Suppressor macrophage treated with lipopolysaccharide for 4 hours (primary cell): ENCODE measurements at regions not wholly inside any gene's neighbourhood (a gene's known extent, or its start where the extent isn't known, plus 50 kb on each side); places are given as distances from the start of the nearest gene placed in this dataset.

Source experiments
- DNase-seq: peaks from one replicate; pipeline ENCODE4 v3.0.0-alpha.2; 2020

GRCh38 chr11:113579292-113579940 is 104.2 kb upstream of the DRD2 start:
- DNase-seq, result no peak

GRCh38 chr11:113578715-113579250 is 103.6 kb upstream of the DRD2 start:
- no peak for DNase-seq

- no peak for DNase-seq
These were observed 102.8 kb upstream of the DRD2 start for GRCh38 chr11:113578033-113578380.

GRCh38 chr11:113577356-113578032 is 102.3 kb upstream of the DRD2 start:
- no peak for DNase-seq

- no peak for DNase-seq
These were observed 99.4 kb upstream of the DRD2 start for GRCh38 chr11:113574586-113574985.

- DNase-seq, result no peak
These were observed 99.0 kb upstream of the DRD2 start for GRCh38 chr11:113574171-113574570.

- no peak for DNase-seq
These were observed 97.0 kb upstream of the DRD2 start for GRCh38 chr11:113572136-113572735.

- no peak for DNase-seq
These were observed 96.3 kb upstream of the DRD2 start for GRCh38 chr11:113571531-113571930.

- DNase-seq, result no peak
These were observed 95.7 kb upstream of the DRD2 start for GRCh38 chr11:113570906-113571305.

- no peak for DNase-seq
These were observed 94.2 kb upstream of the DRD2 start for GRCh38 chr11:113569391-113569790.

GRCh38 chr11:113568566-113568965 is 93.4 kb upstream of the DRD2 start:
- no peak for DNase-seq

GRCh38 chr11:113567867-113568544 is 92.8 kb upstream of the DRD2 start:
- no peak for DNase-seq

- no peak for DNase-seq
These were observed 91.9 kb upstream of the DRD2 start for GRCh38 chr11:113567097-113567496.

GRCh38 chr11:113564527-113565130 is 89.4 kb upstream of the DRD2 start:
- no peak for DNase-seq

- DNase-seq, result no peak
These were observed 88.7 kb upstream of the DRD2 start for GRCh38 chr11:113563766-113564526.

GRCh38 chr11:113562981-113563461 is 87.8 kb upstream of the DRD2 start:
- no peak for DNase-seq

GRCh38 chr11:113562576-113562975 is 87.4 kb upstream of the DRD2 start:
- DNase-seq, result no peak

GRCh38 chr11:113557926-113558325 is 82.7 kb upstream of the DRD2 start:
- DNase-seq, result no peak

GRCh38 chr11:113556036-113556435 is 80.8 kb upstream of the DRD2 start:
- no peak for DNase-seq

GRCh38 chr11:113555071-113555619 is 79.9 kb upstream of the DRD2 start:
- no peak for DNase-seq

- DNase-seq, result no peak
These were observed 79.3 kb upstream of the DRD2 start for GRCh38 chr11:113554526-113554925.

- no peak for DNase-seq
These were observed 78.7 kb upstream of the DRD2 start for GRCh38 chr11:113553915-113554314.
